22Rv1 (cell line): ENCODE measurements at regions not wholly inside any gene's neighbourhood (a gene's known extent, or its start where the extent isn't known, plus 50 kb on each side); places are given as distances from the start of the nearest gene placed in this dataset.
"Not testable (repeated sequence)": the region's sequence is repeated elsewhere in the genome, so short reads cannot be mapped to it uniquely, and the experiment has no call there.

Source experiments
- H3K27ac ChIP-seq: fragments of 450-650 bp; 2 replicates; pipeline ENCODE4 v1.5.1; 2017
- CTCF ChIP-seq: fragments of 450-650 bp; IDR thresholded peaks from 2 replicates; pipeline ENCODE4 v1.5.1; 2017; ENCODE audit warnings: mild to moderate bottlenecking
- ZFX ChIP-seq: fragments of 450-650 bp; IDR thresholded peaks from 2 replicates; pipeline ENCODE4 v1.6.1; 2017; ENCODE audit warnings: antibody characterized with exemption, borderline replicate concordance

DNA sequence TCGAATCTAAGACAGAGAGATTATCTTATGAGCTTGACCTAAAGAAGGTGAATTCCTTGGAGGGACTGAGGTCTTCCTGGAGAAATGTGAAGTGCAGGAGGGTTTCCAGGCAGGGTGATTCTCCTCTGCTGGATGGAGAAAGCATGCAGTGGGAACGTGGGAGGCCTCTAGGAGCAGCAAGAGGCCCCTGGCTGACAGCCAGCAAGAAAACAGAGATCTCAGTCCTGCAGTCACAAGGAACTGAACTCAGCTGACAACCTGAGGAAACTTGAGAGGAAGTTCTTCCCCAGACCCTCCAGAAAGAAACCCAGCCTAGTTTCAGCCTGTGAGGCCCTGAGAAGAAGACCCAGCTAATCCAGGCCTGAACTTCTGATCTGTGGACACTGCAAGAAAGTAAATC lies 345.9 kb downstream of the FAM72C start:
- no peak overlapping the region for H3K27ac ChIP-seq
- TF ChIP-seq ZFX = no peak

DNA sequence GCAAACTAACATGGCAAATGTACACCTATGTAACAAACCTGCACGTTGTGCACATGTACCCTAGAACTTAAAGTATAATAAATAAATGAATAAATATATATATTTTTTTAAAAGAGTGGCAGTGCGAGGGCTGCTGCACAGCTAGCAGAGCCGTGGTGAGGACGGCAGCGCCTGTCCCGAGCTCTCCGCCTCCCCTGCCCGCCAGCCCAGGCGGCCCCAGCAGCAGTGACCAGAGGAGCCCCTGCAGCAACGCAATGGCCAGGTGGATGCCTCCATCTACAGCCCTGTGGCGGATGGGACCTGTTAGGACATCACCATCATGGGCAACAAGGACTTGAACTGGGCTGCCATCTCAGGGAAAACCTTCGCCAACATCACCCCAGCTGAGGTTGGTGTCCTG lies 351.9 kb downstream of the FAM72C start:
- TF ChIP-seq CTCF (no peak), ZFX (no peak)

GRCh38 chr1:143611159-143611558 lies 360.6 kb downstream of the FAM72C start:
- TF ChIP-seq CTCF = peak; percentile 48
- no peak for TF ChIP-seq ZFX
- no peak overlapping the region for H3K27ac ChIP-seq

More for the DNA sequence above, 351.9 kb downstream of the FAM72C start:
- no peak overlapping the region for H3K27ac ChIP-seq

- no peak overlapping the region for H3K27ac ChIP-seq
- TF ChIP-seq ZFX (no peak), CTCF (no peak)
Observed at GRCh38 chr1:143610196-143610595, 361.6 kb downstream of the FAM72C start.

GRCh38 chr1:143604887-143605286 lies 366.9 kb downstream of the FAM72C start:
- H3K27ac ChIP-seq = no peak overlapping the region
- TF ChIP-seq CTCF (no peak), ZFX (no peak)

DNA sequence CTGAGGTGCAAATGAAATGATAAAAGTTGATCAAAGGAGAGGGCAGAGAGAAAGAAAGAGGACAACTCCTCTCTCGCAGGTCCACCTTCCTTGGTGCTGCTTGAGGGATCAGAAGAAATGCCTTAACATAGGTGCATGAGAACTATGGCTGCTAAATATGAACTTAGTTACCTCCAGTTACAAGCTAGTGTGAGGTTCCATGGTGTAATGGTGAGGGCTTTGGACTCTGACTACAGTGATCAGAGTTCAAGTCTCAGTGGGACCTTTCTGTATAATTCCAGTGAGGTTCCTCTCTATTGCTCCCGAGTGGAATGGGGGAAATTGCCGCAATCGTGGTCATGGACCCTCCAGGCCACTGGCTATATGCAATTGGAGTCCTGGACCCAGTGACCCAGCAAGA lies 387.3 kb downstream of the FAM72C start:
- TF ChIP-seq ZFX (no peak), CTCF (no peak)

DNA sequence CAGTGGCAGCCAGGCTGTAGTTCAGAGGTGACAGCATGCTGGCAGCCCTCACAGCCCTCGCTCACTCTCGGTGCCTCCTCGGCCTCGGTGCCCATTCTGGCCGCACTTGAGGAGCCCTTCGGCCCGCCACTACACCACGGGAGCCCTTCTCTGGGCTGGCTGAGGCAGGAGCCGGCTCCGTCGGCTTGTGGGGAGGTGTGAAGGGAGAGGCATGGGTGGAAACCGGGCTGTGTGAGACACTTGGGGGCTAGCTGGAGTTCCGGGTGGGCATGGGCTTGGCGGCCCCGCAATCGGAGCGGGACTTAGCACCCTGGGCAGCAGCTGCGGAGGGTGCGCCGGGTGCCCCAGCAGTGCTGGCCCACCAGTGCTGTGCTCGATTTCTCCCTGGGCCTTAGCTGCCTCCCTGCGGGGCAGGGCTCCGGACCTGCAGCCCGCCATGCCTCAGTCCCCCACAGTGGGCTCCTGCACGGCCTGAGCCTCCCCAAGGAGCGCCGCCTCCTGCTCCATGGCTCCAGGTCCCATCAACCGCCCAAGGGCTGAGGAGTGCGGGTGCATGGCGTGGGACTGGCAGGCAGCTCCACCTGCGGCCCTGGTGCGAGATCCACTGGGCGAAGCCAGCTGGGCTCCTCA lies 396.8 kb downstream of the FAM72C start:
- H3K27ac ChIP-seq = no peak overlapping the region
- TF ChIP-seq CTCF = no peak
- no peak for TF ChIP-seq ZFX

More for the DNA sequence above, 387.3 kb downstream of the FAM72C start:
- H3K27ac ChIP-seq = no peak overlapping the region

DNA sequence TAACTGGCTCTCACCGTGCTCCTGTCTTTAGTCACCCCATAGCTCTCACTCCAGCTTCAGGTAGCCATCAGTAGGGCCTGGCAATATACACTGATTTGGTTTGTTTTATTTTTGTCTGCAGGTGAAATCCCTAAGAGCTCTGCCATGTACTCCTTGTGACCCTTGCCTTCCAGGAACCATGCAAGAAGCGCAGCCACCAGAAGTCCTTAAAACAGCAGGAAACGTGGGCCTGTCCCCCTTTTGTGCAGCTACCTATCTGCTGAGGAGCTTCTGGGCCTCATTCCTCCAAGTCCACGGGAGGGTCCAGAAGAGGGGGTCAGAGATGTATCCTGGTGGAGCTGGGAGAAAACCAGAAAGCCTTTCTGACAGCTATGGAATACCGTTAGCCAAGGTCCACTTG lies 399.1 kb downstream of the FAM72C start:
- H3K27ac ChIP-seq = not testable (repeated sequence)

- H3K27ac ChIP-seq = peak overlapping the region; percentile 76
Observed at GRCh38 chr1:143563761-143564160, 408.0 kb downstream of the FAM72C start.
